Omental fat pad (tissue), 3 donors: ENCODE measurements at regions not wholly inside any gene's neighbourhood (a gene's known extent, or its start where the extent isn't known, plus 50 kb on each side); places are given as distances from the start of the nearest gene placed in this dataset.
A peak's percentile ranks its signal among the peaks of the same experiment; 100 is the strongest.

Source experiments
- ATAC-seq: fragments of 150-250 bp; one replicate; pipeline ENCODE4 v1.9.1; 2016; ENCODE audit warnings: mild to moderate bottlenecking, moderate library complexity; ENCODE audit not compliant: low FRiP score
- DNase-seq: peaks from one replicate; pipeline ENCODE4 v3.0.0-alpha.2; 2019; ENCODE audit warnings: low spot score
- CTCF ChIP-seq, 3 donors: fragments of 450-650 bp; IDR thresholded peaks; one replicate each; pipeline ENCODE4 v1.5.1; 2016 to 2017; ENCODE audit warnings: antibody characterized with exemption in 3 of 3, mild to moderate bottlenecking in 3 of 3, moderate library complexity in 2 of 3

DNA sequence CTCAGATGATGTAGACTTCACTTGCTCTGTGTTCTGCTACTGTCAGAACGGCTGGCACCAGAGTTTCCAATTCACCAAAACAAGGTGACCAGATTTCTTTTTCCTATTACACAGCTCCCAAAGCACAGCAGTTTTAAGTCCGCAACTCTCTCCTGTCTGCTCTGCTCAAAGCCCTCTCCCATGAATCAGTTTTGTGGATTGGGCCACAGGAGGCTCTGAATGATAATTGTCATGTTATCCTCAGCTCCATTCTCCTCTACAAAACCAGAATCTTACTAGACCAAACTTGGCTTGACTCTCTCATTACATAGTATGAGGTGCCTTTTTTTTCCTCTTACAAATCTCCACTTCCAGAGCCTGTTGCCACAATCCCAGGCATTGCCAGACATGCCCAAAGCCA is 223.5 kb downstream of the SNX13 start:
- DNase-seq (no peak), ATAC-seq (no peak)
- TF ChIP-seq CTCF (IDR thresholded peaks at IDR 0.05) = no peak

DNA sequence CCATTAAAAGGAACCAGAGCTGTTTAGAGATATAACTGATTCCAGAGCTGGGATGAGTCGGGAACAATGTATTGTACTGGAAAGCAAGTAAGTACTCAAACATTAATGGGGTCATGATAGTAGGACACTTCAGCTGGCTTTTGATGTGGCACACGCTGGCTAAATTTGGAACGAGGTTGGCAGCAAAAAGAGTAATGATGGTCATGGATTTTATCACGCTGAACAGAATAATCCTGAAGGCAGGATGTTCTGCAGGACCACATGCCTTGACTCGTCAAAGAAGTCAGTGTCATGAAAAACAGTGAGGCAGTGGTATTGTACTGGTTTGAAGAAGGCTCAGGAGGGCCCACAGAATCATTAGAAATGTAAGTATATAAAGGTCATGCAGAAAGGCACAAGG is 220.3 kb downstream of the SNX13 start:
- no peak for DNase-seq
- no peak for ATAC-seq

GRCh38 chr7:17721736-17722285 is 218.5 kb downstream of the SNX13 start:
- no peak for DNase-seq
- TF ChIP-seq CTCF (IDR thresholded peaks at IDR 0.05) = no peak
- ATAC-seq = no peak

More for the DNA sequence above, 220.3 kb downstream of the SNX13 start:
- no peak for TF ChIP-seq CTCF (IDR thresholded peaks at IDR 0.05)

DNA sequence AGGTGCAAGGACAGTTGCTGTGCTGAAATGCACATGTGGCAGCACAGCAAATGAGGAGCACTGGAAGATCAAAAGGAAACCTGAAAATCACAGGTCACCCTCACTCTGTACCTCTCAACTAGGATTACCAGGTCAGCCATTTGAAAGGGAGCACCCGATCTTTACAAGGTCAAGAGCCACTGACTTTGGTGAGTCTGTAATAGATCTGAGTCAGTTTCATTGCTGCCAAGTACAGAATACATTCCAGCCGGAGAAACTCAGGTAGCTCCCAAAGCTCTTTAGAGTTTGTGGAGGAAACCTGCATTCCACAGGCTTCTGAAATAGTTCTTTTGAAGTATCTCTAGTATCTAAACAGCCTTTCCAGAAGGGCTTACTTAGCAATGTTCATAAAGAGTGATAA is 217.5 kb downstream of the SNX13 start:
- DNase-seq (no peak), ATAC-seq (no peak)
- no peak for TF ChIP-seq CTCF (IDR thresholded peaks at IDR 0.05)

DNA sequence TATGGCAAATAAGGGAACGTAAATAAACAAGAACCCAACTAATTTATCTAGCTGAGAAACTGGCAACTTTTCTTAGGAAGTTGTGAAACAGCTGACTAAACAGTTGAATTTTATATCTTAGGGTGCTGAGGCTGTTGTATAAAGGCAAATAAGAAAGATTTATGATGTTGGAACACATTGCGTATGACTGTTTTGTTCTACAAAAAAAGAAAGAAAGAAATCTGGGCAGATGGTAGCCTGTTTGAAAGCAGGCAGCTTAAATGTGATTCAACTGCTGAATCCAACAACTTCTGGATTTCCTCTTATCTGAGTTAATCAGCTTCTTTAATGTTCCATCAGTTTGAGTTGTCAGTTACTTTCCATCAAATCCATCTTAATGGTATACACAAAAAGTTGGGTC is 214.5 kb downstream of the SNX13 start:
- no peak for DNase-seq
- no peak for TF ChIP-seq CTCF (IDR thresholded peaks at IDR 0.05)
- peak; percentile 87 for ATAC-seq

GRCh38 chr7:17732083-17732482 is 208.2 kb downstream of the SNX13 start:
- ATAC-seq (no peak), DNase-seq (no peak)
- no peak for TF ChIP-seq CTCF (IDR thresholded peaks at IDR 0.05)
